Ovary (tissue), 7 donors: ENCODE measurements at regions not wholly inside any gene's neighbourhood (a gene's known extent, or its start where the extent isn't known, plus 50 kb on each side); places are given as distances from the start of the nearest gene placed in this dataset.

Experiments used
- DNase-seq, 5 donors: peaks; one replicate each; pipeline ENCODE4 v3.0.0-alpha.2; 2019 to 2020
- H3K27ac ChIP-seq, 2 donors: fragments of 200-600 bp; one replicate each; pipeline versions ENCODE4 v1.5.1 to v1.8.0; 2019 to 2022
- H3K27me3 ChIP-seq: fragments of 200-600 bp; one replicate; pipeline ENCODE4 v1.8.0; 2022
- H3K36me3 ChIP-seq: fragments of 200-600 bp; sonication (generic); one replicate; pipeline ENCODE4 v1.5.1; 2019
- H3K4me1 ChIP-seq: one replicate; pipeline ENCODE4 v1.8.1; 2013; ENCODE audit warnings: mild to moderate bottlenecking, moderate library complexity; ENCODE audit not compliant: insufficient read depth
- H3K4me3 ChIP-seq: fragments of 200-600 bp; sonication (generic); one replicate; pipeline ENCODE4 v1.5.1; 2017
- H3K9me3 ChIP-seq, 2 donors: fragments of 200-600 bp in 1 of 2; sonication (generic) in 1 of 2; one replicate each; pipeline versions ENCODE4 v1.5.1 to v1.8.1; 2013 to 2019; ENCODE audit warnings: mild to moderate bottlenecking in 1 of 2, moderate library complexity in 1 of 2
- CTCF ChIP-seq, 3 donors: fragments of 450-650 bp in 2 of 3; fragments of 200-600 bp in 1 of 3; IDR thresholded peaks; one replicate each; pipeline versions ENCODE4 v1.5.1 to v1.8.0; 2016 to 2022; ENCODE audit warnings: antibody characterized with exemption in 3 of 3, mild to moderate bottlenecking in 1 of 3
- EP300 ChIP-seq: sonication (generic); formaldehyde crosslinking; IDR thresholded peaks from one replicate; pipeline ENCODE4 v1.6.1; 2017; ENCODE audit warnings: antibody characterized with exemption
- POLR2A ChIP-seq: fragments of 450-650 bp; IDR thresholded peaks from one replicate; pipeline ENCODE4 v1.6.1; 2017; ENCODE audit warnings: antibody characterized with exemption, mild to moderate bottlenecking, moderate library complexity
- WGBS, 3 donors: extraction: QIAGEN DNeasy Blood & Tissue Kit in 1 of 3; methylation state at CpG; one replicate each; pipeline versions ENCODE4 v1.1.5 to v1.1.7; 2013 to 2017; 5-methylcytosine and 5-hydroxymethylcytosine counted together
- intact Hi-C, 4 donors: fragments of 100-400 bp; cut with DNase I; formaldehyde crosslinking; loops; one replicate each; pipeline versions ENCODE4 v1.11.0 to v1.15.1; 2022 to 2023
- donor health status: DM: no; HTN: no; CAD: no; lungs with moderate emphysema.
- donor health status: DM: no; HTN: no; CAD: no.
- donor health status: Bipolar disorder and iron deficiency.
- donor health status: DM: no; HTN: no; CAD: no.
- donor health status: DM: yes; HTN: yes; CAD: no.

GRCh38 chr5:82622711-82623514, 344.8 kb upstream of the RPS23 start:
- H3K27ac ChIP-seq, result no peak overlapping the region
- DNase-seq, result no peak
- intact Hi-C loops, result no loop called here
- no peak overlapping the region for H3K4me3 ChIP-seq
- H3K36me3 ChIP-seq, result no peaks in the 10 kb centered on the region
- H3K27me3 ChIP-seq, result no peaks in the 10 kb centered on the region
- no peaks in the 10 kb centered on the region for H3K4me1 ChIP-seq
- TF ChIP-seq EP300 (no peak), CTCF (IDR thresholded peaks at IDR 0.05) (no peak), POLR2A (no peak)
- 79 to 83% (median 83%) methylated on average over 6 of the region's 6 CpGs for WGBS, 3 donors
- no peaks in the 10 kb centered on the region for H3K9me3 ChIP-seq

GRCh38 chr5:82622205-82622604, 344.1 kb upstream of the RPS23 start:
- no peak for DNase-seq
- TF ChIP-seq CTCF (IDR thresholded peaks at IDR 0.05) (no peak), EP300 (no peak), POLR2A (no peak)
- no peak overlapping the region for H3K4me3 ChIP-seq
- no peaks in the 10 kb centered on the region for H3K9me3 ChIP-seq
- 92 to 95% (median 92%) methylated on average over 4 of the region's 4 CpGs for WGBS, 3 donors
- H3K4me1 ChIP-seq, result no peaks in the 10 kb centered on the region
- no peaks in the 10 kb centered on the region for H3K27me3 ChIP-seq
- no peaks in the 10 kb centered on the region for H3K36me3 ChIP-seq
- no peak overlapping the region for H3K27ac ChIP-seq
- intact Hi-C loops, result no loop called here

- 35 to 38% (median 36%) methylated on average over 3 of the region's 3 CpGs for WGBS, 3 donors
- H3K4me3 ChIP-seq, result no peak overlapping the region
- H3K36me3 ChIP-seq, result no peaks in the 10 kb centered on the region
- H3K27me3 ChIP-seq, result no peaks in the 10 kb centered on the region
- intact Hi-C loops, result no loop called here
- TF ChIP-seq EP300, result no peak
- TF ChIP-seq CTCF (IDR thresholded peaks at IDR 0.05), result no peak
- no peak for TF ChIP-seq POLR2A
- DNase-seq, result no peak
- H3K27ac ChIP-seq, result no peak overlapping the region
- no peaks in the 10 kb centered on the region for H3K9me3 ChIP-seq
- H3K4me1 ChIP-seq, result no peaks in the 10 kb centered on the region
These were observed 342.9 kb upstream of the RPS23 start for GRCh38 chr5:82620957-82621600.

GRCh38 chr5:82619097-82619496, 340.9 kb upstream of the RPS23 start:
- no peak for DNase-seq
- Histone ChIP-seq H3K9me3 (no peaks in the 10 kb centered on the region), H3K4me3 (no peak overlapping the region), H3K27ac (no peak overlapping the region), H3K27me3 (no peaks in the 10 kb centered on the region), H3K4me1 (no peaks in the 10 kb centered on the region), H3K36me3 (no peaks in the 10 kb centered on the region)
- intact Hi-C loops, result no loop called here
- TF ChIP-seq POLR2A, result no peak
- no peak for TF ChIP-seq CTCF (IDR thresholded peaks at IDR 0.05)
- 89 to 93% (median 93%) methylated on average over 3 of the region's 3 CpGs for WGBS, 3 donors
